H9 (cell line): ENCODE measurements at regions not wholly inside any gene's neighbourhood (a gene's known extent, or its start where the extent isn't known, plus 50 kb on each side); places are given as distances from the start of the nearest gene placed in this dataset.

Source experiments
- DNase-seq: peaks from one replicate; pipeline ENCODE4 v3.0.0-alpha.2; 2017
- H2AFZ ChIP-seq: one replicate; pipeline ENCODE4 v1.6.1; 2013; ENCODE audit warnings: mild to moderate bottlenecking, low read length, control low read depth, moderate library complexity
- H2AK5ac ChIP-seq: 2 replicates; pipeline ENCODE4 v1.6.1; 2013; ENCODE audit warnings: low read length, control low read depth, mixed read lengths; ENCODE audit not compliant: insufficient read length
- H2BK120ac ChIP-seq: one replicate; pipeline ENCODE4 v1.6.1; 2013; ENCODE audit warnings: low read depth, mild to moderate bottlenecking, low read length, control low read depth, inconsistent platforms; ENCODE audit not compliant: poor library complexity, severe bottlenecking
- H2BK12ac ChIP-seq: 2 replicates; pipeline ENCODE4 v1.6.1; 2013; ENCODE audit warnings: low read length, control low read depth, mixed read lengths, low read depth; ENCODE audit not compliant: insufficient read length
- H2BK15ac ChIP-seq: 2 replicates; pipeline ENCODE4 v1.6.1; 2013; ENCODE audit warnings: low read depth, low read length, control low read depth
- H2BK20ac ChIP-seq: one replicate; pipeline ENCODE4 v1.6.1; 2013; ENCODE audit warnings: low read depth, mild to moderate bottlenecking, low read length, control low read depth, inconsistent platforms; ENCODE audit not compliant: poor library complexity, severe bottlenecking
- H2BK5ac ChIP-seq: 2 replicates; pipeline ENCODE4 v1.6.1; 2013; ENCODE audit warnings: low read length, control low read depth, mixed read lengths; ENCODE audit not compliant: insufficient read length
- H3K14ac ChIP-seq: 2 replicates; pipeline ENCODE4 v1.6.1; 2013; ENCODE audit warnings: low read length, control low read depth; ENCODE audit not compliant: insufficient read depth
- H3K18ac ChIP-seq: 2 replicates; pipeline ENCODE4 v1.6.1; 2013; ENCODE audit warnings: low read depth, mild to moderate bottlenecking, mixed read lengths, low read length, control low read depth; ENCODE audit not compliant: insufficient read length
- H3K23ac ChIP-seq: 2 replicates; pipeline ENCODE4 v1.6.1; 2013; ENCODE audit warnings: low read length, control low read depth, mixed read lengths, low read depth; ENCODE audit not compliant: insufficient read length
- H3K23me2 ChIP-seq: 2 replicates; pipeline ENCODE4 v1.6.1; 2013; ENCODE audit warnings: low read depth, mild to moderate bottlenecking, mixed read lengths, low read length, control low read depth; ENCODE audit not compliant: insufficient read length, poor library complexity, severe bottlenecking
- H3K27ac ChIP-seq: 2 replicates; pipeline ENCODE4 v1.5.1; 2013; ENCODE audit warnings: low read length, control low read depth, mixed read lengths, low read depth; ENCODE audit not compliant: insufficient read length
- H3K27me3 ChIP-seq: 2 replicates; pipeline ENCODE4 v1.6.1; 2013; ENCODE audit warnings: low read length, control low read depth, inconsistent platforms; ENCODE audit not compliant: insufficient read depth
- H3K4ac ChIP-seq: 2 replicates; pipeline ENCODE4 v1.6.1; 2013; ENCODE audit warnings: low read depth, mild to moderate bottlenecking, control low read depth, inconsistent platforms, low read length, moderate library complexity
- H3K4me1 ChIP-seq: 2 replicates; pipeline ENCODE4 v1.6.1; 2013; ENCODE audit warnings: low read length, control low read depth, inconsistent platforms; ENCODE audit not compliant: insufficient read depth
- H3K4me2 ChIP-seq: 2 replicates; pipeline ENCODE4 v1.6.1; 2013; ENCODE audit warnings: low read length, control low read depth, mixed read lengths; ENCODE audit not compliant: insufficient read length, insufficient read depth
- H3K56ac ChIP-seq: 2 replicates; pipeline ENCODE4 v1.6.1; 2013; ENCODE audit warnings: low read depth, mild to moderate bottlenecking, mixed read lengths, low read length, control low read depth; ENCODE audit not compliant: insufficient read length
- H3K79me1 ChIP-seq: 2 replicates; pipeline ENCODE4 v1.6.1; 2013; ENCODE audit warnings: low read depth, mild to moderate bottlenecking, moderate library complexity, low read length, control low read depth, inconsistent platforms; ENCODE audit not compliant: insufficient read depth, poor library complexity, severe bottlenecking
- H3K79me2 ChIP-seq: 2 replicates; pipeline ENCODE4 v1.6.1; 2013; ENCODE audit warnings: low read length, control low read depth, inconsistent platforms; ENCODE audit not compliant: insufficient read depth
- H3K9ac ChIP-seq: 2 replicates; pipeline ENCODE4 v1.6.1; 2013; ENCODE audit warnings: low read length, control low read depth, mixed read lengths; ENCODE audit not compliant: insufficient read length; ENCODE audit errors: extremely low read depth
- H3K9me3 ChIP-seq: one replicate; pipeline ENCODE4 v1.6.1; 2013; ENCODE audit warnings: low read depth, low read length, inconsistent platforms; ENCODE audit not compliant: control insufficient read depth
- H3T11ph ChIP-seq: one replicate; pipeline ENCODE4 v1.6.1; 2013; ENCODE audit warnings: mild to moderate bottlenecking, low read length, control low read depth, inconsistent platforms
- H4K20me1 ChIP-seq: one replicate; pipeline ENCODE4 v1.6.1; 2013; ENCODE audit not compliant: control insufficient read depth, insufficient read length, insufficient read depth
- H4K5ac ChIP-seq: 2 replicates; pipeline ENCODE4 v1.6.1; 2013; ENCODE audit warnings: low read depth, mild to moderate bottlenecking, mixed read lengths, low read length, control low read depth; ENCODE audit not compliant: insufficient read length
- H4K8ac ChIP-seq: replicated peaks from 2 replicates; pipeline ENCODE4 v1.6.1; 2013; ENCODE audit warnings: low read length, control low read depth, mixed read lengths, low read depth; ENCODE audit not compliant: insufficient read length
- H4K91ac ChIP-seq: 2 replicates; pipeline ENCODE4 v1.6.1; 2013; ENCODE audit warnings: low read depth, mild to moderate bottlenecking, moderate library complexity, mixed read lengths, low read length, control low read depth; ENCODE audit not compliant: insufficient read length
- H3K27ac Mint-ChIP-seq, 3 experiments: 2 replicates in 2 of 3; 3 replicates in 1 of 3; pipeline ENCODE4 v1.8.0; 2020 to 2021; ENCODE audit warnings: mixed read lengths in 3 of 3, mild to moderate bottlenecking in 1 of 3, moderate library complexity in 1 of 3
- H3K27me3 Mint-ChIP-seq: 2 replicates; pipeline ENCODE4 v1.8.0; 2021; ENCODE audit warnings: low read depth, mild to moderate bottlenecking, moderate library complexity, mixed read lengths
- H3K36me3 Mint-ChIP-seq, 3 experiments: 2 replicates in 2 of 3; 3 replicates in 1 of 3; pipeline ENCODE4 v1.8.0; 2020 to 2021; ENCODE audit warnings: low read depth in 3 of 3, mixed read lengths in 3 of 3; ENCODE audit not compliant: insufficient read depth in 1 of 3
- H3K4me1 Mint-ChIP-seq, 2 experiments: 2 replicates each; pipeline ENCODE4 v1.8.0; 2020; ENCODE audit warnings: mixed read lengths in 2 of 2
- H3K4me3 Mint-ChIP-seq, 2 experiments: 2 replicates in 1 of 2; 3 replicates in 1 of 2; pipeline ENCODE4 v1.8.0; 2020 to 2021; ENCODE audit warnings: mild to moderate bottlenecking in 2 of 2, mixed read lengths in 2 of 2, moderate library complexity in 1 of 2
- H3K9me3 Mint-ChIP-seq, 2 experiments: 2 replicates in 1 of 2; 3 replicates in 1 of 2; pipeline ENCODE4 v1.8.0; 2020; ENCODE audit warnings: mild to moderate bottlenecking in 2 of 2, mixed read lengths in 2 of 2, moderate library complexity in 1 of 2
- CTCF ChIP-seq: fragments of 200-600 bp; sonication (generic); conservative IDR thresholded peaks from 3 replicates; pipeline ENCODE4 v1.8.0; 2021; ENCODE audit warnings: antibody characterized with exemption, mild to moderate bottlenecking
- WGBS: extraction: QIAGEN DNeasy Blood & Tissue Kit; methylation state at CpG from one replicate; pipeline ENCODE4 v1.1.7; 2013; ENCODE audit warnings: missing lambda C conversion rate, low lambda C conversion rate, mixed read lengths; ENCODE audit not compliant: insufficient read length; ENCODE audit errors: extremely low coverage; 5-methylcytosine and 5-hydroxymethylcytosine counted together

GRCh38 chr7:79998363-79998762 is 136.3 kb upstream of the GNAI1 start:
- Histone ChIP-seq H3K4me1 (no peaks in the 10 kb centered on the region), H3K79me2 (no peaks in the 10 kb centered on the region), H2BK20ac (no peak overlapping the region), H3K27ac (no peak overlapping the region), H3K23ac (no peak overlapping the region), H3T11ph (no peak overlapping the region), H4K8ac (no peak overlapping the region), H3K27me3 (no peaks in the 10 kb centered on the region), H3K9ac (no peak overlapping the region), H3K4ac (no peak overlapping the region), H2AFZ (no peak overlapping the region), H4K20me1 (no peaks in the 10 kb centered on the region), H3K23me2 (no peaks in the 10 kb centered on the region), H2BK120ac (no peak overlapping the region), H3K9me3 (no peaks in the 10 kb centered on the region), H2AK5ac (no peak overlapping the region), H2BK12ac (no peak overlapping the region), H3K4me2 (no peak overlapping the region), H3K79me1 (no peaks in the 10 kb centered on the region), H2BK15ac (no peak overlapping the region), H3K56ac (no peak overlapping the region), H3K14ac (no peak overlapping the region), H4K5ac (no peak overlapping the region), H3K18ac (no peak overlapping the region), H2BK5ac (no peak overlapping the region), H4K91ac (no peak overlapping the region)
- no peak for TF ChIP-seq CTCF
- Mint-ChIP-seq H3K36me3 (no peaks in the 10 kb centered on the region), H3K4me1 (no peaks in the 10 kb centered on the region), H3K27ac (no peak overlapping the region), H3K4me3 (no peak overlapping the region), H3K9me3 (no peaks in the 10 kb centered on the region), H3K27me3 (no peaks in the 10 kb centered on the region)
- no CpG with 5 or more reads among the region's 1 CpG for WGBS
- no peak for DNase-seq
